DLD1 (cell line): ENCODE measurements at regions not wholly inside any gene's neighbourhood (a gene's known extent, or its start where the extent isn't known, plus 50 kb on each side); places are given as distances from the start of the nearest gene placed in this dataset.

Experiments
- in situ Hi-C: cut with HindIII; loops from 2 replicates; pipeline ENCODE4 v1.10.0; 2017; ENCODE audit warnings: low sequenced_read_pairs

- in situ Hi-C loops, result no loop called here
Measured at GRCh38 chr12:58557661-58558060, 362.6 kb downstream of the LRIG3 start.

- in situ Hi-C loops, result no loop called here
Measured at GRCh38 chr12:58563621-58564020, 356.7 kb downstream of the LRIG3 start.

DNA sequence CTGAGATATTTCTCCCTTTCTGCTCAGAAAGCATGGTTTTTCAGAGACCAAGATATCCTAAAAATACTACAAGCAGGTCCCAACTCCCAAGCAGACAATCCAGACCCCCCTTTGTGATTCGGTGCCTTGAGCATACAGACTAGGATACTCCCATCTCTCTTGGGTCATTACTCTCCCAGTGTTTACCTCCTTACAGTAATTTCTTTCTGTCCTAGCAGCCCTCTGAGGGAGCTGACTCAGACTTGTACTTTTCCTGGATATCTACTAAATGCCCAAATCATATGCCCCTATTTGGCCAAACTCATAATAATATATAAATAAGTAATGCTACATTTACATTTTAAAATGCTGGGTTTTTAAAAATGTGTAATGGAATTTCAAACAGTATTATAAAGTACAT, 355.6 kb downstream of the LRIG3 start:
- in situ Hi-C loops, result no loop called here

GRCh38 chr12:58566599-58566998, 353.7 kb downstream of the LRIG3 start:
- in situ Hi-C loops, result no loop called here

DNA sequence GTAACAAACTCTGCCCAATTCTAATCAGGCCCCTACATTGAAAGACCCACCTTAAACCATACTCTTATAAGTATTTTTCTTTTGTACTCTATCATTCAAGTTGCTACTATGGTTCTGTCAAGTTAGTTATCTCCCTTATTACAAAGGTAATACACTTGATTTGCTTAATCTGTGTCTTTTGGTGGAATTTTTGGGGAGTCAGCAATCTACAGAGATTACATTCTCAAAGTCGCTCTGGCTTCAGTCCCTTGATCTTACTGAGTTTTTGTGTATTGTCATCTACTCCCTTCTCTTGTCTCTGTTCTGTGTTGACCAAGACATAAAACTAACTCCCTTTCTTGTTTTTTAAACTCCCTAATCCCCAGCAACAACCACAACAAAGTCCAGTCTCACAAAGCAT, 353.1 kb downstream of the LRIG3 start:
- in situ Hi-C loops, result no loop called here

DNA sequence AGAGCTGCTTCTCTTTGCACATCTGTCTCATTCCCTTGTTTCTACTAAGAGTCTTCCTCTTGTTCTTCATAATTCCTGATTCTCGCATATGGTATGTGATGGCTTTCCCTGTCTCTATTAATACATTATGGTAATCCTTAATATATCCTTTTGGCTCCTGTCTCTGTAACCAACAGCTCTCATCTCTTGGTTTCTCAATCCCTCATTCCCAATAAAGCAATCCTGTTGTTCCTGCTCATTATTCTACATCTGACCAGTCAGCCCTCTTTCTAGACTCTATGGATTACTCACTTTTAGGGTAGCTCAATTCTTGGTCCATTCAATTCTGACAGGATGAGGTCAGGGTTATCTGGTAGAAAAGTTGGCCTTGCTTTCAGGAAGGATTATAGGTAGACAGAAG, 349.9 kb downstream of the LRIG3 start:
- in situ Hi-C loops, result no loop called here

DNA sequence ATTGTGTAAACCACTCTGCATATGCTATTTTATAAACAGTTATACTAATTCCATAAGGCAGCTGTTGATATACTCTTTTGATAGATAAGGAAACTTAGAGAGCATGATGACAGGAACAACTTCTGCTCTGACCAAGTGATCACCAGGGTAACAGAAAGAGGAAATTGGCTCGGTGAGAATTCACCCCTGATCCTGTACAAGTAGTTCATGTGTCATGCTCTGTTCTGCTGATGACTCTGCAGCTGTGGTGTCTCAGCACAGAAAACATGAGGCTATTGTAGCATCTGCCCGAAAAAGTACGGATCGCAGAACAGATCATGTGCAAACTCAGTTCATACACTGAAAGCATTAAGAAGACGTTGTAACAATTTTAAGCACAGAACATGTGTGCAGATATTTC, 345.0 kb downstream of the LRIG3 start:
- in situ Hi-C loops, result no loop called here

- in situ Hi-C loops, result no loop called here
Measured at GRCh38 chr12:58576081-58576480, 344.2 kb downstream of the LRIG3 start.

DNA sequence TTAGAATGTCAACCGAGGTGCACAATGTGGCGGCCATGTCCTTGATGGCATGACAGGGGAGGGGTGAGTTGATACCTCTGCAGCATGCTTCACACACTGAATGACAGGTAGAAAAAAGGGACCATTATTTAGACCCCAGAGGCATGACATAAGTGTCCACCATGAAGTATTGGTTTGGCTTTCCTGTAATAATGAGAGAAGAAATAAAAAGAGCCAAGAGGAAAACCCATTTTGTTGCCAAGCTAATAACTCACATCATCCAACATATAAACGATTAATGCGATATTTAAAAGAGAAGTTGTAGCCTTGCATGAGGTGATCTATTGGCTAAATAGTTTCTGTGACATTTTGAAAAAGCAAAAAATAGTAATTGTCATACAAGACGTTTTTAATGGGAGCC, 343.4 kb downstream of the LRIG3 start:
- in situ Hi-C loops, result no loop called here

DNA sequence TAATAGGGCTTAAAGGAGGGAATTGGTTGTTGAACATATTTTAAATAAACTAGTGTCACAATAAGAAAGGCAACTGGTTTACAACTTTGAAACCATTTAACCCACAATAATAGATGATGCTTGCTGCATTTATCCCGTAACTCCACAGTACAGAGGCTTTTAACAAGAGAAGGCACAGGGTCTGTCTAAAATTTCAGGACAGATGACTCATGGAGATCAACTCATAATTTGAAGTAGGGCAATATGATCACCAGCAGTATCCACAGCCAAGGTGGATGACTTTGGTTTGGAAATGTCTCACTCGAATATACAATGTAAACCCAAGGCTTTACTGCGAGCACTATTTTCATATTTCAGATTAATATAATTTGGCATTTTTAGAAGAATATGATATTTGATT, 340.2 kb downstream of the LRIG3 start:
- in situ Hi-C loops, result no loop called here

DNA sequence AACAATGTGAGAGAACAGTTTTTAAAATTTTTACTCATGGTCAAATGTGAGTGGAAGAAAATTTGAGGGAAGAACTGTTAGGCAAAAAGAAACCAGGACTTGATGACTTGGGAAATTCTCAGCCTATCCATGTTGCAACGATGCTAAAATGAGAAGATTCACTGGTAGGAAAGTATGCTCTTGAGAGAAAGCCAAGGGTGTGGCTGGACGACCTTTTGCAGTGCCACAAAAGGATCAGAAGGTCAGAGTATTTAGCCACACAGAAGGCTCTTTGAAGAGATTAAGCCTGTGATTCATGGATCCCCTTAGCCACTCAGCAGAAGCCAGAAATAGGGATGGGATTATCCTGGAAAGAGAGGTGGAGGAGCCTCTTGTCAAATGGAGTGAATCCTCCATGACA, 336.8 kb downstream of the LRIG3 start:
- in situ Hi-C loops, result no loop called here

DNA sequence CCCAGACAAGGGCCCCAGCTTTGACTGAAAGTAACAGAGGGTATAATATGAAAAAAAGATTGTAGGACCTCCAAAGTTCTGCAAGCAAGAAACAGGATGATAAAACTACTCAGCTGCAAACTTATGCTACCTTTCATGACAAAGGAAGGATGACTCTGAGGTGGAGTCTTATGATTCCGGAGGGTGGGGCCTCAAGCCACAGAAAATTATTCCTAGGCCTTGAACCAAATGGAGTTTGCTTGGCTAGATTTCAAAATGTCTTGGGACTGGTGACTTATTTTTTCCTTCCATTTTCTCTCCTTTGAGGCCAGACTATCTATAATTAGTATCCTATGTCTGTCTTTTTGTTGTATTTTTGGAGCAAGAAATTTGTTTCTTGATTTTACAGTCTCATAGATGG, 336.4 kb downstream of the LRIG3 start:
- in situ Hi-C loops, result no loop called here

DNA sequence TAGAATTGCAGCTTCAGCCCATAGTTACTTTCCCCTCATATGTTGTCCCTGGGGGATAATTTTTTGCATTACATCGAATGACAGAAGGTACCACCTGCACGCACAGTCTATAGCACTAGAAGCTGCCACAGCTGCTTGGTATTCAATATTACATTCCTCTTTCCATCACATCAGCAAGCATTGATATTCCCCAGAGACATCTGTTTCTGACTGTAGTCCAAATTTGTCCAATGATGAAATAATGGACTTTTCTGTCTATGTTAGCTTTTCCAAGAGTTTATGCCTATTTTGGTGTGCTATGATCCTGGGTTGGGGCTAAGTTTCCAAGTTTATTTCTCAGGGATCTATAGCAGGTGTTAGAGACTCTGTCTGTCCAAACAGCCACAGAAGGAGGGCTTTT, 335.4 kb downstream of the LRIG3 start:
- in situ Hi-C loops, result no loop called here

DNA sequence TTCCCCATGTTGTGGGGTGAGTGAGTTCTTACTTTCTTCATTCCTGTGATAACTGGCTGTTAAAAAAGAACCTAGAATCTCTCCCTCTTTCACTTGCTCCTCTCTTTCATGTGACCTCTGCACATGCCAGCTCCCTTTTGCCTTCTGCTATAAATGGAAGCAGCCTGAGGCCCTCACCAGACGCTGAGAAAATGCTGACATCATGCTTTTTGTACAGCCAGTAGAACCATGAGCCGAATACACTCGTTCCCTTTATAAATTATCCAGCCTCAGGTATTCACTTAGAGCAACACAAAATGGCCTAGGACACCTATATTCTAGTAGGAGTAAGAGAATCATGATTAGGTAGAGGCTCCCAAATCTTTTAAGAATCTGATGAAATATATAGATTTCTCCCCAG, 333.5 kb downstream of the LRIG3 start:
- in situ Hi-C loops, result no loop called here

DNA sequence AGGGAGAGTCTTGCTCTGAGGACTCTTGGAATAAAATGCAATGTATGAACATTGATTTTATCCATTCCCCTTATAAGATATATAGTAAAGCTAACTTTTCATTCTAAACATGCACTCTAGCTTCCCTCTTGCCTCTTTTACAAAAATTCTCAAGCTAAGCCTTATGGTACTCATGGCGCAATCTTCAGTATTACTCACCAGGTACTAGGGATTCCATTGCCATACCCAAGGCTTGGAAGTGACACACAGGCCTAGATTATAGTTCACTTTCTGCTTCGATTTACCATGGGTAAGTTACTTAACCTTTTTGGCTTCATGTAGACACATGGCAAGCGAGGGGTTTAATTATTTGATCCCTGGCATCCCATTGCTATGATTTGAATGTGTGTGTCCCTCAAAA, 331.5 kb downstream of the LRIG3 start:
- in situ Hi-C loops, result no loop called here

DNA sequence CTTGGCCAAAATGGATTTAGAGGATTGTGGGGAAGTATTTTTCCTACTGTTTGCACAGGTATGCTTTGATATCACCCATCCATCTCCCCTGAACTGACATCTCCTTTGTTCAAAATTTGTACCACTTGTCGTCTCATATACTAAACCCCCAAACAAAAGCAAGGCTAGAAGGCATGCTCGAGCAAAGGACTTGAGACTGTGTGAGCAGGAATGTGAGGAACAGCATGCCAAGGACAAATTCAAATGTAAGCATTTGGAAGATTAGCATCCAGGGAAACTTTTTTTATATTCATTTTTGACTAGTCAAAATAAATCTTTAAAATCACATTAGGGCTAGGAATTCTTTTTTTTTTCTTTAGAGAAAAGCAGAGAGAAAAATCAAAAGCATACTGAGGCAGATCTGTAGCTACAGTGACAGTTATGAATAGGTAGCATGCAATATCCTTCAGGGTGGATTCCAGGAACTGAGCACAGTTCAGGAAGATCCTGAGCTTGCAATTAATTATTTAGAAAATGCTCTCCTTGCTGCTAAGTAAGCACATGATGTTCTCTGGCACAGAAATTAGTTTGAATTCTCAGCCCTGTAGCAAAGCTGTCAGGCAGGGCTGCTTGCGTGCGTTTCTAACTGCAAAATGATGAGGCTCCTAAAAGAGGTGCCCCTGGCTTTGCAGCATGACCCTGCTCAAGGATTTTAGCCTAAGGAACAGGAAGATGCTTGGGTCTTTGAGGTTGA, 327.7 kb downstream of the LRIG3 start:
- in situ Hi-C loops, result no loop called here

- in situ Hi-C loops, result no loop called here
Measured at GRCh38 chr12:58593557-58594304, 326.6 kb downstream of the LRIG3 start.

DNA sequence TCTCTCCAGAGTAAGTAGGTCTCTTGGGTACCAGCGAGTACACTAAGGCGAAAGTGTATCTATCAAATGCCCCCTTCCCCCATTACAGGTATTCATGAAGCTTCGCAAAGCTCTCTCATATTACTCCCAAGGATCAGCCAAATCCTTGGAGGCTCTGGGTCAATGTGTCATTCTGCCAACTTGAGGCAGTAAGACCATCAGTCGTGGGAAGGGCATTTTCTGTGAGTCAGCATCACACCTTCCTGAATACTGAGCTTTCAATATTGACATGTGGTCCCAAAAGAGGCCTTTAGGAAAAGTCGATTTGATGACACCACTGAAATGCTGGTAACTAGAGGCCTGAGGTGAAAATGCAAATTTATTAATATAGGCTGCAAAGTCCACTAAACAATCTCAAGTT, 323.9 kb downstream of the LRIG3 start:
- in situ Hi-C loops, result no loop called here

GRCh38 chr12:58601529-58601928, 318.8 kb downstream of the LRIG3 start:
- in situ Hi-C loops, result no loop called here

DNA sequence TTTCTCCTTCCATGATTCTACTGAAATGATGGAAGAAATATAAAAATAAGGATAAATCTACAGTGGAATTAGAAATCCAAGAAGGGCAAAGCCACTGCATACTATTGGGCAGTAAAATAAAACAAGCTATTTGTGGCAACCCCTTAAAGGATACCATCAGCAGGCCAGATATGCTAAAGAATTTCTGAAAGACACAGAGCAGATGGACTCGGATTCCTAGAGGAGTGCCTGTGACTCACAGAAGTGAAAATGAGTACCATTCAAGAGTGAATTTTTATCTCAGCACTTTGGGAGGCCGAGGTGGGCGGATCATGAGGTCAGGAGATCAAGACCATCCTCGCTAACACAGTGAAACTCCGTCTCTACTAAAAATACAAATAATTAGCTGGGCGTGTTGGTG, 318.1 kb downstream of the LRIG3 start:
- in situ Hi-C loops, result no loop called here

GRCh38 chr12:58602736-58603135, 317.6 kb downstream of the LRIG3 start:
- in situ Hi-C loops, result no loop called here

GRCh38 chr12:58607805-58608204, 312.5 kb downstream of the LRIG3 start:
- in situ Hi-C loops, result no loop called here

DNA sequence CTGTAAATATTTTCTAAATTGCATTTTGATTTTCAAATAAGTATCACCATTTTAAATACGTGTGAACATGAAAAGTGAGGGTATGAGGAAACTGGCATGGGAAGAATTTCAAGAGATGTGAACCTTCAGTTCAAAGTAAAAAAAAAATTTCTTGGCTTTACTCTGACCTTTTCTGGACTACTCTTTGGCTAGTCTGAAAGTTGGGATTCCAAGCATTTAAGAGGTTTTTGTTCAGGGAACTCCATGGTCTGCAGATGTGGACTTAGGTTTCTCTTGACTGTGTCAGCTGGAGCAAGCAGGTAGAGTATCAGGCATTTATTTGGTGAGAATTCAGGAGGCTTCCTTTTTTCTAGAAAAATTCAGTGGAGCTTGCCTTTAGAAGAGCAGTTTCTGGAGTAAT, 311.6 kb downstream of the LRIG3 start:
- in situ Hi-C loops, result no loop called here
